ENCODE measurements at regions not wholly inside any gene's neighbourhood (a gene's known extent, or its start where the extent isn't known, plus 50 kb on each side); places are given as distances from the start of the nearest gene placed in this dataset.

GRCh38 chr2:40043641-40044040 lies 264.6 kb upstream of the THUMPD2 start:
- no peak overlapping the region for H3K4me3 ChIP-seq
- DNase-seq (no peak), ATAC-seq (no peak), FAIRE-seq (no peak)
- intact Hi-C loops (cut with DNase I): no loop called here
- no peaks in the 10 kb centered on the region for H3K36me3 ChIP-seq
- H3K4me1 ChIP-seq: no peaks in the 10 kb centered on the region
- 42 to 54% methylated on average over 5 of the region's 5 CpGs for WGBS, 2 donors
- TF ChIP-seq CTCF (IDR thresholded peaks at IDR 0.05): no peak
- no peak overlapping the region for H3K27ac ChIP-seq
- no peaks in the 10 kb centered on the region for H3K9me3 ChIP-seq
- H3K27me3 ChIP-seq: no peaks in the 10 kb centered on the region

GRCh38 chr2:40043191-40043590 lies 264.1 kb upstream of the THUMPD2 start:
- Histone ChIP-seq H3K9me3 (no peaks in the 10 kb centered on the region), H3K27me3 (no peaks in the 10 kb centered on the region), H3K4me3 (no peak overlapping the region), H3K27ac (no peak overlapping the region), H3K4me1 (no peaks in the 10 kb centered on the region), H3K36me3 (no peaks in the 10 kb centered on the region)
- WGBS, 2 donors: 62 to 73% methylated on average over 4 of the region's 4 CpGs
- no peak for FAIRE-seq
- ATAC-seq: no peak
- no peak for DNase-seq
- intact Hi-C loops (cut with DNase I): no loop called here
- TF ChIP-seq CTCF (IDR thresholded peaks at IDR 0.05): no peak

- H3K27ac ChIP-seq: no peak overlapping the region
- FAIRE-seq (no peak), ATAC-seq (peak in 2 of 4 donors; percentile 41 to 48), DNase-seq (no peak)
- no peaks in the 10 kb centered on the region for H3K27me3 ChIP-seq
- WGBS, 2 donors: 36 to 41% methylated on average over 6 of the region's 6 CpGs
- intact Hi-C loops (cut with DNase I): no loop called here
- H3K36me3 ChIP-seq: no peaks in the 10 kb centered on the region
- H3K9me3 ChIP-seq: no peaks in the 10 kb centered on the region
- no peaks in the 10 kb centered on the region for H3K4me1 ChIP-seq
- H3K4me3 ChIP-seq: no peak overlapping the region
- no peak for TF ChIP-seq CTCF (IDR thresholded peaks at IDR 0.05)
Observed at GRCh38 chr2:40041422-40042382, 262.6 kb upstream of the THUMPD2 start.

- no peaks in the 10 kb centered on the region for H3K4me1 ChIP-seq
- intact Hi-C loops (cut with DNase I): no loop called here
- no peak for ATAC-seq
- no peak overlapping the region for H3K4me3 ChIP-seq
- no peaks in the 10 kb centered on the region for H3K36me3 ChIP-seq
- no peak overlapping the region for H3K27ac ChIP-seq
- no peak for FAIRE-seq
- no peak for DNase-seq
- H3K9me3 ChIP-seq: no peaks in the 10 kb centered on the region
- no peaks in the 10 kb centered on the region for H3K27me3 ChIP-seq
- TF ChIP-seq CTCF (IDR thresholded peaks at IDR 0.05): no peak
Observed at GRCh38 chr2:40039549-40039948, 260.5 kb upstream of the THUMPD2 start.

GRCh38 chr2:40038646-40039045 lies 259.6 kb upstream of the THUMPD2 start:
- Histone ChIP-seq H3K27me3 (no peaks in the 10 kb centered on the region), H3K4me1 (no peaks in the 10 kb centered on the region), H3K27ac (no peak overlapping the region), H3K9me3 (no peaks in the 10 kb centered on the region), H3K4me3 (no peak overlapping the region), H3K36me3 (no peaks in the 10 kb centered on the region)
- WGBS, 2 donors: 54 to 56% methylated on average over 4 of the region's 4 CpGs
- intact Hi-C loops (cut with DNase I): no loop called here
- FAIRE-seq (no peak), ATAC-seq (no peak), DNase-seq (no peak)
- no peak for TF ChIP-seq CTCF (IDR thresholded peaks at IDR 0.05)
